MM.1S (cell line): ENCODE measurements at regions not wholly inside any gene's neighbourhood (a gene's known extent, or its start where the extent isn't known, plus 50 kb on each side); places are given as distances from the start of the nearest gene placed in this dataset.

ENCODE experiments used
- DNase-seq: peaks from one replicate; pipeline ENCODE4 v3.0.0-alpha.2; 2015
- H2AFZ ChIP-seq: fragments of 300-600 bp; sonication (generic); 2 replicates; pipeline ENCODE4 v1.6.0; 2016; ENCODE audit warnings: antibody characterized with exemption, low read length
- H3F3A ChIP-seq: fragments of 300-600 bp; sonication (generic); 2 replicates; pipeline ENCODE4 v1.6.1; 2016; ENCODE audit warnings: mild to moderate bottlenecking, antibody characterized with exemption, low read length, moderate library complexity, mixed read lengths; ENCODE audit not compliant: insufficient read depth
- H3K27ac ChIP-seq: fragments of 300-600 bp; sonication (generic); 2 replicates; pipeline ENCODE4 v1.5.1; 2016; ENCODE audit warnings: mild to moderate bottlenecking, low read length
- H3K27me3 ChIP-seq: fragments of 300-600 bp; sonication (generic); replicated peaks from 2 replicates; pipeline ENCODE4 v1.6.0; 2016; ENCODE audit warnings: low read length; ENCODE audit not compliant: insufficient read depth
- H3K36me3 ChIP-seq: fragments of 300-600 bp; sonication (generic); replicated peaks from 2 replicates; pipeline ENCODE4 v1.6.1; 2016; ENCODE audit warnings: mild to moderate bottlenecking, low read length, mixed read lengths; ENCODE audit not compliant: insufficient read depth
- H3K4me1 ChIP-seq: fragments of 300-600 bp; sonication (generic); 2 replicates; pipeline ENCODE4 v1.6.1; 2016; ENCODE audit warnings: low read length, mixed read lengths
- H3K4me2 ChIP-seq: fragments of 300-600 bp; sonication (generic); 2 replicates; pipeline ENCODE4 v1.6.0; 2016; ENCODE audit warnings: low read depth, low read length
- H3K4me3 ChIP-seq: fragments of 300-600 bp; sonication (generic); 2 replicates; pipeline ENCODE4 v1.5.1; 2016; ENCODE audit warnings: low read length, mixed read lengths
- H3K79me2 ChIP-seq: fragments of 300-600 bp; sonication (generic); 2 replicates; pipeline ENCODE4 v1.6.1; 2016; ENCODE audit warnings: mixed run types, low read length, mixed read lengths
- H3K9ac ChIP-seq: fragments of 300-600 bp; sonication (generic); 2 replicates; pipeline ENCODE4 v1.6.1; 2016; ENCODE audit warnings: low read length, mixed read lengths
- H3K9me2 ChIP-seq: fragments of 300-600 bp; sonication (generic); replicated peaks from 2 replicates; pipeline ENCODE4 v1.6.1; 2016; ENCODE audit warnings: mild to moderate bottlenecking, low read length, mixed read lengths; ENCODE audit not compliant: insufficient read depth
- H3K9me3 ChIP-seq: fragments of 300-600 bp; sonication (generic); replicated peaks from 2 replicates; pipeline ENCODE4 v1.6.1; 2016; ENCODE audit warnings: mild to moderate bottlenecking, low read length, mixed read lengths; ENCODE audit not compliant: insufficient read depth
- H4K20me1 ChIP-seq: fragments of 300-600 bp; sonication (generic); 2 replicates; pipeline ENCODE4 v1.6.1; 2016; ENCODE audit warnings: mild to moderate bottlenecking, low read length, moderate library complexity, mixed read lengths; ENCODE audit not compliant: insufficient read depth
- EZH2 ChIP-seq: fragments of 300-600 bp; sonication (generic); optimal IDR thresholded peaks from 2 replicates; pipeline ENCODE3; 2017; ENCODE audit warnings: low read depth, mild to moderate bottlenecking, antibody characterized with exemption, low read length, mixed read lengths
- EZH2phosphoT487 ChIP-seq: fragments of 300-600 bp; sonication (generic); IDR thresholded peaks from 2 replicates; pipeline ENCODE4 v1.6.1; 2018; ENCODE audit warnings: antibody characterized with exemption, low read length
- TF ChIP-seq, protein P1 (sequence below): fragments of 300-600 bp; sonication (generic); IDR thresholded peaks from 2 replicates; pipeline ENCODE4 v1.5.1; 2016; ENCODE audit warnings: antibody characterized with exemption, low read length, mixed read lengths

DNA sequence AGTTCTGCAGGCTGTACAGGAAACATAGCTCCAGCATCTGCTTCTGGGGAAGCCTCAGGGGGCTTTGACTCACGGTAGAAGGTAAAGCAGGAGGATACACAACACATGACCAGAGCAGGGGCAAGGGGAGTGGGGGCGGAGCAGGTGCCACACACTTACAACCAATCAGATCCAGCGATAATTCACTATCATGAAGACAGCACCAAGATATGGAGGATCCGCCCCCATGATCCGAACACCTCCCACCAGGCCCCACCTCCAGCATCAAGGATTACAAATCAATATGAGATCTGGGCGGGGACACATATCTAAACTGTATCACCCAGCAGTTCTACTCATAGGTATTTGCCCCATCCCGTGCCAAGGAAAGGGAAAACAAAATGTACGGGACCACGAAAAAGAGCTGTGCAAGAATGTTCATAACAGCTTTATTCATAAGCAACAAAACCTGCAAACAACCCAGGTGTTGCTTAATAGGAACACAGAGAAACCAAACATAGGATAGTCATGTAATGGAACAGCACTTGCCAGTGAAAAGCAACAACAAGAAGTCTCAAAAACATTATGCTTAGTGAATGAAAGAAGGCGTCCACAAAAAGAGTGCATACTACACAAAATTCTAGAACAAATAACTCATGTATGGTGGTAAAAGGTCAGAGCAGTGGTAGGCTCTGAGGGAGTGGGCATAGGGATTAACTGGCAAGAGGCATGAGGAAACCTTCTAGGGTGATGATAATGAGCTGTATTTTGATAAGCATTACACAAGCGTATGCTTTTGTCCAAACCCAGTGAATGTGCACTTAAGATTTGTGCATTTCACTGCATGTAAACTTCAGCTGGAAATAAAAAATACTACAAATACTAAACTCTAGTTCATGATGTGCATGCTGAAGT lies 130.9 kb upstream of the FAM9B start:
- H2AFZ ChIP-seq = no peak overlapping the region
- no peaks in the 10 kb centered on the region for H3K36me3 ChIP-seq
- no peaks in the 10 kb centered on the region for H3K79me2 ChIP-seq
- no peaks in the 10 kb centered on the region for H3K27me3 ChIP-seq
- no peaks in the 10 kb centered on the region for H3K9me3 ChIP-seq
- peaks cover 13% of the 10 kb centered on the region for H3K4me1 ChIP-seq
- H3K4me3 ChIP-seq = no peak overlapping the region
- H3K4me2 ChIP-seq = no peak overlapping the region
- DNase-seq = no peak
- H3K9ac ChIP-seq = no peak overlapping the region
- no peaks in the 10 kb centered on the region for H4K20me1 ChIP-seq
- H3K9me2 ChIP-seq = no peaks in the 10 kb centered on the region
- TF ChIP-seq, protein P1, sequence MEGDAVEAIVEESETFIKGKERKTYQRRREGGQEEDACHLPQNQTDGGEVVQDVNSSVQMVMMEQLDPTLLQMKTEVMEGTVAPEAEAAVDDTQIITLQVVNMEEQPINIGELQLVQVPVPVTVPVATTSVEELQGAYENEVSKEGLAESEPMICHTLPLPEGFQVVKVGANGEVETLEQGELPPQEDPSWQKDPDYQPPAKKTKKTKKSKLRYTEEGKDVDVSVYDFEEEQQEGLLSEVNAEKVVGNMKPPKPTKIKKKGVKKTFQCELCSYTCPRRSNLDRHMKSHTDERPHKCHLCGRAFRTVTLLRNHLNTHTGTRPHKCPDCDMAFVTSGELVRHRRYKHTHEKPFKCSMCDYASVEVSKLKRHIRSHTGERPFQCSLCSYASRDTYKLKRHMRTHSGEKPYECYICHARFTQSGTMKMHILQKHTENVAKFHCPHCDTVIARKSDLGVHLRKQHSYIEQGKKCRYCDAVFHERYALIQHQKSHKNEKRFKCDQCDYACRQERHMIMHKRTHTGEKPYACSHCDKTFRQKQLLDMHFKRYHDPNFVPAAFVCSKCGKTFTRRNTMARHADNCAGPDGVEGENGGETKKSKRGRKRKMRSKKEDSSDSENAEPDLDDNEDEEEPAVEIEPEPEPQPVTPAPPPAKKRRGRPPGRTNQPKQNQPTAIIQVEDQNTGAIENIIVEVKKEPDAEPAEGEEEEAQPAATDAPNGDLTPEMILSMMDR = no peak
- TF ChIP-seq EZH2phosphoT487 (no peak), EZH2 (no peak)
- no peaks in the 10 kb centered on the region for H3F3A ChIP-seq
- no peak overlapping the region for H3K27ac ChIP-seq

DNA sequence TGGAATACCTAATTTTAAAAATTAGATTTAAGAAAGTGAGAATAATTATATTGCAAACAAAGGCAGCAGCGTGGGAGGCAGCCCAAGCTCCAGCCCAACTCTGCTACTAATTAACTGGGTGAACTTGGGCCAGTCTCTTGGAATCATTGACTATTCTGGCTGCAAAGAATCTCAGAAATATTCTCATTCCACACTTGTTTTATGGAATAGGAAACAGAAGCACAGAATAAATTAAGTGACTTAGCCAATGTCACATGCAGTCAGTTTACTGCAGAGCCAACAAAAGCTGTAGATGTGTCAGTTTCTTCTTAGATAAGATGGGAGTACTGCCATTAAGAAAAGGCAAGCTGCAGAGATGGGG lies 132.6 kb upstream of the FAM9B start:
- Histone ChIP-seq H3K79me2 (no peaks in the 10 kb centered on the region), H2AFZ (no peak overlapping the region), H3K9ac (no peak overlapping the region), H3K27me3 (no peaks in the 10 kb centered on the region), H3K4me3 (no peak overlapping the region), H3K9me2 (no peaks in the 10 kb centered on the region), H3K36me3 (no peaks in the 10 kb centered on the region), H3K4me1 (peaks cover 13% of the 10 kb centered on the region), H3K9me3 (no peaks in the 10 kb centered on the region), H3K4me2 (no peak overlapping the region), H3F3A (no peaks in the 10 kb centered on the region), H3K27ac (no peak overlapping the region), H4K20me1 (no peaks in the 10 kb centered on the region)
- TF ChIP-seq EZH2 (no peak), EZH2phosphoT487 (no peak)
- TF ChIP-seq, protein P1 = no peak
- DNase-seq = no peak

DNA sequence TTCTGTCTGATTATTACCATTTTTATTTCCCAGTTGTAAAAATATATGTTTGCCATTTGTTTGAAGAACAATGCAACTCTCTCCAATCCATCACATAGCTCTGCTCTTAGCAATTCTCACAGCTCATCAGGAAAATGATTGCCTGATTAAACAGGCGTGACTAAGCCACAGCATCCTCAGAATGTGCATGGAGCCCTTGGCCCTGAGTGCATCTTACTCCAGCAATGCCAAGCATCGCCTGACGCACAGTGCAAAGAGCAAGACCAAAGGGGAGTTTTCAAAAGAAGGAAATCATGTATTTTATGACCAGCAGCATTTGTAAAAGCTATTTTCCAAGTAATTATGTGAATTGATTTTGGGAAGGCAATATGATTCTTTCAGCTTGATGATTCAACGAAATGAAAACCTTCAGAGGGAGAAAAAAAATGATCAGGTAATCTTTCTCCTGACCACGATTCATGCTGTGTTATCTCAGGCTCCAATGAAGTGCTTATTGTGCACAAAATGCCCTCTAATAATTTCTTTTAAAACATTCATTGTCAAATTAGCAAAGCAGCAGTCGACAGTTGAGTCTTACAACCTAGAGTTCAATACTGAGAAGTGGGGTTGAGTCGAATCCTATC lies 138.0 kb upstream of the FAM9B start:
- Histone ChIP-seq H3F3A (no peaks in the 10 kb centered on the region), H3K4me3 (no peak overlapping the region)

More for the DNA sequence above, 138.0 kb upstream of the FAM9B start:
- Histone ChIP-seq H3K9me3 (no peaks in the 10 kb centered on the region), H3K9ac (no peak overlapping the region), H3K27ac (no peak overlapping the region), H3K27me3 (no peaks in the 10 kb centered on the region), H2AFZ (no peak overlapping the region), H3K4me1 (no peaks in the 10 kb centered on the region), H3K36me3 (no peaks in the 10 kb centered on the region), H3K79me2 (no peaks in the 10 kb centered on the region), H3K9me2 (no peaks in the 10 kb centered on the region), H4K20me1 (no peaks in the 10 kb centered on the region), H3K4me2 (no peak overlapping the region)
- DNase-seq = no peak
- TF ChIP-seq, protein P1 = no peak
- TF ChIP-seq EZH2 (no peak), EZH2phosphoT487 (no peak)
